ENCODE measurements at regions not wholly inside any gene's neighbourhood (a gene's known extent, or its start where the extent isn't known, plus 50 kb on each side); places are given as distances from the start of the nearest gene placed in this dataset.

GRCh38 chr14:71694591-71695530 is 237.4 kb upstream of the RGS6 start:
- no peak for DNase-seq

- DNase-seq, result no peak
Measured at GRCh38 chr14:71695611-71696350, 236.4 kb upstream of the RGS6 start.

GRCh38 chr14:71698027-71698426 is 234.2 kb upstream of the RGS6 start:
- no peak for DNase-seq

GRCh38 chr14:71698673-71699072 is 233.6 kb upstream of the RGS6 start:
- peak; percentile 40 for DNase-seq

GRCh38 chr14:71701990-71702389 is 230.2 kb upstream of the RGS6 start:
- no peak for DNase-seq

GRCh38 chr14:71702786-71703185 is 229.4 kb upstream of the RGS6 start:
- DNase-seq, result no peak

GRCh38 chr14:71703477-71703876 is 228.8 kb upstream of the RGS6 start:
- DNase-seq, result no peak

- DNase-seq, result no peak
Measured at GRCh38 chr14:71704210-71704609, 228.0 kb upstream of the RGS6 start.

- no peak for DNase-seq
Measured at GRCh38 chr14:71705460-71705859, 226.8 kb upstream of the RGS6 start.

GRCh38 chr14:71709076-71709475 is 223.2 kb upstream of the RGS6 start:
- no peak for DNase-seq

- DNase-seq, result no peak
Measured at GRCh38 chr14:71709987-71710386, 222.2 kb upstream of the RGS6 start.

- no peak for DNase-seq
Measured at GRCh38 chr14:71711125-71711524, 221.1 kb upstream of the RGS6 start.

GRCh38 chr14:71711619-71712018 is 220.6 kb upstream of the RGS6 start:
- no peak for DNase-seq

- no peak for DNase-seq
Measured at GRCh38 chr14:71712478-71712877, 219.8 kb upstream of the RGS6 start.

GRCh38 chr14:71713016-71713415 is 219.2 kb upstream of the RGS6 start:
- DNase-seq, result no peak

- DNase-seq, result no peak
Measured at GRCh38 chr14:71713451-71713850, 218.8 kb upstream of the RGS6 start.

- no peak for DNase-seq
Measured at GRCh38 chr14:71714225-71714624, 218.0 kb upstream of the RGS6 start.

GRCh38 chr14:71716041-71716772 is 216.0 kb upstream of the RGS6 start:
- DNase-seq, result peak; percentile 52

- peak; percentile 64 for DNase-seq
Measured at GRCh38 chr14:71720978-71721624, 211.1 kb upstream of the RGS6 start.

GRCh38 chr14:71721791-71722190 is 210.4 kb upstream of the RGS6 start:
- DNase-seq, result no peak

GRCh38 chr14:71722885-71723284 is 209.3 kb upstream of the RGS6 start:
- no peak for DNase-seq

GRCh38 chr14:71725922-71726579 is 206.2 kb upstream of the RGS6 start:
- DNase-seq, result no peak

All from NCI-H146 (cell line).